ENCODE measurements at regions not wholly inside any gene's neighbourhood (a gene's known extent, or its start where the extent isn't known, plus 50 kb on each side); places are given as distances from the start of the nearest gene placed in this dataset.

DNA sequence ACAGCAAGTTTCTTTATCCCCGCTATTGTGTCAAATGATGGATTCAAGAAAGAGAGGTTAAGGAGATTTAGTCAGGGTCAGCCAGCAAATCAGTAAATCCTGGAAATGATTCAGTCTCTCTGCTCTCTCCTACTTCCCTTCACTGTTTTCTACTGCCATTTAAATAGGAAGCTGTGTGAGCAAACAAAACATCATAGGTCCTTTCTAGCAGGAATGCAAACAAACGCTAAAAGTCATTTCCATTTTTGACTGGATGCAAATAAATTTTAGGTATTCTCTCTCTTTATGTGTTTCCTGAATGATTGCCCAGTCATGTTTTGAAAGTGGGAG lies 299.4 kb upstream of the RORA start:
- H3K27me3 Mint-ChIP-seq, result no peaks in the 10 kb centered on the region
- no peak overlapping the region for H3K27ac Mint-ChIP-seq
- no peak overlapping the region for H3K4me3 Mint-ChIP-seq

DNA sequence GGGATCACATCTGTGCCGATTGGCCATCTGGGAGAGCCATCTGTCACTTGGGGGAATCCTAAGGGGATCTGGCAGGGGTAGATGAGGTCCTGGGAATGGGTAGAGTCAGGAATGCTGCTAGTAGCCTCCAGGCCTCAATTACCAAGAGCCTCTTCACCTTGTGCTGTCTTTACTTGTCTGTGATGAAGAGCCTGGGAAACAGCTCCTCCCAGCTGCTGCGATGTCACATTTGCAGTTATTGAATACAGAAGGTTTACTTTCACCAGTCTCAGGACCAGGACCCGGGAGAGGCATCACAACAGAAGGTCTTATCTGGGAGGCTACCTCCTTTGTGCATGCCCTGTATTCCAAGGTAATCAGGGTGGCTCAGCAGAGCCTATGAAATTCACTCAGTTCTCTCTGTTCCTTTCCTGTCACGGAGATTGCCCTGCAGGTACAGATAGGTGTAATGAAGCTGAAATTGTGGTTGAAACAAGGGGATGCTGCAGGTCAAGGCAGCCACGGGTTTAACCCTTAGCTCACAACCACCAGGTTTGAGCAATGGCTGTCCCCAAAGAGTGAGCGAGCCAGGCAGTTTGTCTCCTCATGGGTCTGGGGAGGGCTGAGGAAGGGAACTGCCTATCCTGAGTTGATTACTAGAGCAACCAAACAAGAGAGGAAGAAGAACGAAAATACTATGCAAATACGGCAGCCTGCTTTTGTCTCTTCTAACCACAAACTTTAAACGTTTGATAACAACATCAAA lies 298.9 kb upstream of the RORA start:
- Mint-ChIP-seq H3K27ac (no peak overlapping the region), H3K36me3 (ENCODE audit: low read depth) (no peaks in the 10 kb centered on the region), H3K4me1 (ENCODE audit: low read depth) (no peaks in the 10 kb centered on the region), H3K4me3 (no peak overlapping the region), H3K27me3 (peaks cover 4% of the 10 kb centered on the region), H3K9me3 (no peaks in the 10 kb centered on the region)

More for the DNA sequence above, 299.4 kb upstream of the RORA start:
- Mint-ChIP-seq H3K36me3 (ENCODE audit: low read depth) (no peaks in the 10 kb centered on the region), H3K4me1 (ENCODE audit: low read depth) (no peaks in the 10 kb centered on the region), H3K9me3 (no peaks in the 10 kb centered on the region)

DNA sequence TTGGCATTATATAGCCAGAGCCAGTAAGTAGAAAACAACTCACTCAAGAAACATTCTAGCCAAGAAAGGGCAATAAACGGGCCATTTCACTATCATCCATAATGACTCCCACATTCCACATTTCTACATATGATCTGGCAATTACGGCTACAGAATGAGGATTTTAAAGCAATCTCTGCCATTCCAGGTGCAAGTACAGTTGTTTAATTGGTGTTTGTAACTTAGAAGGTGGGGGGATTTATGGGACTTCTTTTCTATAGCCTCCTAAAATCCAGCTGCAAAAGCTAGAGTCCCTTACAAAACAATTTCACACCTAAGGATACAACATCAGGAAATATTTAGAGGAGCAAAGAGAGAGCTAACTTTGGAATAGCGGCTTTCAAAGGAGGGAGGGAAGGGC lies 295.4 kb upstream of the RORA start:
- Mint-ChIP-seq H3K4me3 (no peak overlapping the region), H3K36me3 (ENCODE audit: low read depth) (no peaks in the 10 kb centered on the region), H3K27me3 (peaks cover 7% of the 10 kb centered on the region), H3K4me1 (ENCODE audit: low read depth) (no peaks in the 10 kb centered on the region), H3K9me3 (no peaks in the 10 kb centered on the region), H3K27ac (no peak overlapping the region)

DNA sequence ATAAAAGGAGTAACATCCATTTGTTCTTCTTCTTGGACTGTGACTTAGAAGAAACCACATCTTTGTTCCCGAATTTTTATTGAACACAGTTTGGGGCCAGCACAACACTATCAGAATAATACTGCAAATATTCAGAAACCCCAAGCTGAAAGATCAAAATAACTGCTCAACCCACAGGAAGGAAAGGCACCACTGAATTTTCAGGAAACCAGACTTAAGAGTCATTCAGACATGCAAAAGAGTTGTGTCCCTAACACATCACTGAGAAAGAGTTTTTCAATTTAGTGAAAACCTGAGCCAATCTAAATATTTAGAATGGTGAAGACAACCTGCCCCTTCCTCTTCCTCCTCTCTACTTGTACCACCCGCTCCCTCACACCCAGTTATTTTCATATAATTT lies 295.0 kb upstream of the RORA start:
- H3K36me3 Mint-ChIP-seq (ENCODE audit: low read depth), result no peaks in the 10 kb centered on the region
- peaks cover 7% of the 10 kb centered on the region for H3K27me3 Mint-ChIP-seq
- no peaks in the 10 kb centered on the region for H3K9me3 Mint-ChIP-seq
- no peak overlapping the region for H3K4me3 Mint-ChIP-seq
- H3K4me1 Mint-ChIP-seq (ENCODE audit: low read depth), result no peaks in the 10 kb centered on the region
- H3K27ac Mint-ChIP-seq, result no peak overlapping the region

DNA sequence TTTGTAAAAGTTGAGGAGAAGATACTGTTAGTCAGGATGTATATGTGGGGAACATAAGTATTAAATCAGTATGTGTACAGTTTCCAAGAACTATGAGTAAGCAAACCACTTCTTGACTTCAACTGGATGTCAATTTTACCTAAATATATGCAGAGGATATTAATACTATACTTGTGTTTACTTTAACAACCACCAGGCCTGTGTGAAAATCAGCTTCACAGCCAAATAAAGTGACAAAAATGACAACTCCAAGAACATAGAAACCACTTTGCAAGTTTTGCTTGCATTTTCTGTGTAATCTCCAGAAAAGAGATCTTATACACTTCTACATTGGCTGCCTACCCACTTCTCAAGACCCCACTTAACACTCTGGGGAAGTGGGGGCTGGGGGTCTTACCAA lies 293.3 kb upstream of the RORA start:
- no peaks in the 10 kb centered on the region for H3K9me3 Mint-ChIP-seq

DNA sequence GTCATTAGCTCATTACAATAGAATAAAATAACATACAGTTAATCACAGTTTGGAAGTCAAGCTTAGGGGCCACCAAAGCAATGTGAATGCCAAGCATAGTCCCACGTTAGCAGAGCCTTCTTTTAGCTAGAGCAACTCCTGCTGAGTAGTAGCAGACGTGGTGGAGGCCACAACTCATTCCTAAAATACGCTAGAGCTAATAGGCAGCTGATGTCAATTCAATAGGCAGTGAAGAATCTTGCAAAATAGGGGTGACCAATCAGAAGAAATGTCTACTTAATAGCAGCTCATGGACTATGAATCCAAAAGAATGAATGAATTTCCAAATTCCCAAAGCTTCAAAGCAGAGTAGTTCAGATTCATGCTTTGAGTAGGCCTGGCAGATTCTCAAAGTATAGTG lies 292.9 kb upstream of the RORA start:
- H3K9me3 Mint-ChIP-seq, result no peaks in the 10 kb centered on the region
- H3K4me1 Mint-ChIP-seq (ENCODE audit: low read depth), result no peaks in the 10 kb centered on the region
- H3K27ac Mint-ChIP-seq, result no peak overlapping the region
- H3K27me3 Mint-ChIP-seq, result peaks cover 10% of the 10 kb centered on the region
- no peak overlapping the region for H3K4me3 Mint-ChIP-seq
- H3K36me3 Mint-ChIP-seq (ENCODE audit: low read depth), result no peaks in the 10 kb centered on the region

More for the DNA sequence above, 293.3 kb upstream of the RORA start:
- no peaks in the 10 kb centered on the region for H3K4me1 Mint-ChIP-seq (ENCODE audit: low read depth)
- H3K36me3 Mint-ChIP-seq (ENCODE audit: low read depth), result no peaks in the 10 kb centered on the region
- no peak overlapping the region for H3K27ac Mint-ChIP-seq
- H3K4me3 Mint-ChIP-seq, result no peak overlapping the region
- H3K27me3 Mint-ChIP-seq, result peaks cover 7% of the 10 kb centered on the region

DNA sequence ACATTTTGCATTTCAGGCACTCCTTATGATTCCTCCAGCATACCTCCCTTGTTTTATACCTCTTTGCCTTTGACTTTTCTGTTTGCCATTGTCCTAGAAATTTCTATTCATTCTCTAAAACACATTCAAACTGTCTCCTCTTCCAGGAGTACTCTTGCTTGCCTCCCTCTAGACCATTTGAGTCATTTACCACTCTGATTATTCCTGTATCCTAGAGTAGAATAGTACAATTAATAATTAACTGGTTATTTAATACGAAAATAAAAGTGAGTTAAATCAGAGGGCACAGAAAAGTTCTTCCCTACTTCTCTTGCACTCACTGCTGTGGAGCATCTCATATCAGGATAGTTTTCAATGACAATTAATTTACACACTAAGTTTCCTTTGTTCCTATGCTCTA lies 290.2 kb upstream of the RORA start:
- H3K4me3 Mint-ChIP-seq, result no peak overlapping the region
- no peaks in the 10 kb centered on the region for H3K9me3 Mint-ChIP-seq
- no peak overlapping the region for H3K27ac Mint-ChIP-seq
- H3K4me1 Mint-ChIP-seq (ENCODE audit: low read depth), result no peaks in the 10 kb centered on the region
- no peaks in the 10 kb centered on the region for H3K36me3 Mint-ChIP-seq (ENCODE audit: low read depth)
- peaks cover 15% of the 10 kb centered on the region for H3K27me3 Mint-ChIP-seq

DNA sequence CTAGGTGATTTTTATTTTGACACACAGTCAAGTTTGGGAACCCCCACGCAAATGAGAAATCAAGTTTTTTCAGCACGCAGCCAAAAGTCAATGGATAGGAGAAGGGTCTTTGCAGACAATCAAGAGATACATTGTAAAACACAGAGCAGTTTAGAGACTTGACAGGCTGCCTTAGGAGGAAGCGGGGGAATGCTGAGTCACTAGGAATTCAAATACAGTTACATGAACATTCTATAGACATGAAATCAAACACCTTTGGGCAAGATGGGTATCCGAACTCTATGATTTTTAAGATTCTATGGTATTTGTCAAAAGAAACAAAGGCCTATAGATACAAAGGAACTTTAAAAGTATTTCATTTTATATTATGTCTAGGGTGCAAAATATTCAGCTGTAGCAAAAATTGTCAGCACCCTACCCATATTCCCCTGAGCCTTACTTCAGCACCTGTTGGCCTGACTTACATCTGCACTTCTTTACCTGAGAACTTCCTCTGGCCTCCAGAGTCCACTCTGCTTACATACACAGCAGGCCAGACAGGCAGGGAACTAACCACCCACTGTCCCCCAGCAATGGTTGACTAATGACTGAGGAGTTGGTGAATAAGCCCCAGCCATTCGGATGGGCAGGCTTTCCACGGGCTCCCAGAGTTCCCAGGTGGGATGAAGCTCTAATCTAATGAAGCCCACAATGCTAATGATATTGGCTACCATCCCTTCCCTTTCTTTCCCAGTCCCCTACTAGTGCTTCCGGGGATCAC lies 289.3 kb upstream of the RORA start:
- Mint-ChIP-seq H3K4me1 (ENCODE audit: low read depth) (no peaks in the 10 kb centered on the region), H3K27me3 (peaks cover 13% of the 10 kb centered on the region), H3K36me3 (ENCODE audit: low read depth) (no peaks in the 10 kb centered on the region), H3K27ac (no peak overlapping the region), H3K9me3 (no peaks in the 10 kb centered on the region), H3K4me3 (no peak overlapping the region)

DNA sequence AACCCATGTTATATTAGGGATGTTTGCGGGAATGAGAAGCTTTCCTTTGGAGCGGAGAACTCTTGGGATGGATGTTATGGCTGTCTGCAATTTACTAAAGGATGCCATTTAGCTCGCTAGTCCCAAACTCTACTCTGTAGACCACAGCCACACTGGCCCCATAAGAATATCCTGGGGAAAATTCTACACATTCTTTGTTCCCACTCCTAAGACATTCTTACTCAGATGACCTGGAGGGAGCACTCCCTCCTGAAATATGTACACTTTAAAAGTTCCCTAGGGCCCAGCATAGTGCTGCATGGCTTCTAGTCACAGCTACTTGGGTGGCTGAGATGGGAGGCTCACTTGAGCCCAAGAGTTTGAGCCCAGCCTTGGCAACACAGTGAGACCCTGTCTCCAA lies 288.7 kb upstream of the RORA start:
- no peaks in the 10 kb centered on the region for H3K36me3 Mint-ChIP-seq (ENCODE audit: low read depth)
- H3K27me3 Mint-ChIP-seq, result peaks cover 11% of the 10 kb centered on the region
- H3K4me3 Mint-ChIP-seq, result no peak overlapping the region
- no peaks in the 10 kb centered on the region for H3K4me1 Mint-ChIP-seq (ENCODE audit: low read depth)
- H3K27ac Mint-ChIP-seq, result no peak overlapping the region
- no peaks in the 10 kb centered on the region for H3K9me3 Mint-ChIP-seq

DNA sequence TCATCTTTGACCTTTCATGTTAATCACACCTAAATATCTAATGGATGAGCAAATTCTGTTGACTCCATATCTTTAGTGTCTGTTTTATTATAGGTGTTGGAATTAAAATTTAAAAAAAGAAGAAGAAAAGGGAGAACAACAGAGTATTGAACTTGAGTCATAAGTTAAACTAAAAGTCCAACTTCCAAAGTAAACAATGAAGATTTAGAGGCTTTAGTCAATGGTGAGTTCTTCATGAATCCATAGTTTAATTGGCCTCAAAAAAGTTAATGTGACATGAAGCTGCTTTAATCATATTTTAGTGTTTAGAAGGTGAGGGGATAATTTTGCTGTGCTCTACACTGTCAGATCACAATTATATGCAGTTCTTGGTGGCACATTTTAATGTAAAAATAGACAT lies 288.2 kb upstream of the RORA start:
- no peak overlapping the region for H3K27ac Mint-ChIP-seq
- no peak overlapping the region for H3K4me3 Mint-ChIP-seq
- no peaks in the 10 kb centered on the region for H3K9me3 Mint-ChIP-seq
- no peaks in the 10 kb centered on the region for H3K4me1 Mint-ChIP-seq (ENCODE audit: low read depth)
- H3K27me3 Mint-ChIP-seq, result peaks cover 11% of the 10 kb centered on the region
- no peaks in the 10 kb centered on the region for H3K36me3 Mint-ChIP-seq (ENCODE audit: low read depth)

DNA sequence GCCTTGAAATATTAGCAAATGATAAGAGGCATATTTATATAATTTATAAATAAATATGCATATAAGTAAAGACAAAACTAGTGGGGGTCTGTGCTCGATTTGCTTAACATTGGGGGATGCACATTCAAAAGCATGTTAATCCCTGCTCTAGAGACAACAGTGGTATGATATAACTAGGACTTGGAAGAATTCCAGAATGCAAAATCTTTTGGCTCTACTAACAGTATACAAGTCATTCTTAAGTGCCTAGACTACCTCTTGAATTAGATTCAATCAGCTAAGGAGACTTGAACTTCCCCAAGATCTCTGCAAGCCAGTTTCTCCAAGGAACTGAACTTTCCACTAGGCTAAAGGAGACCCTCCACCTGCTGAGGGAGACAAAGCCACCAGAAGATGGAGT lies 282.7 kb upstream of the RORA start:
- no peaks in the 10 kb centered on the region for H3K9me3 Mint-ChIP-seq
- H3K4me3 Mint-ChIP-seq, result no peak overlapping the region
- H3K27ac Mint-ChIP-seq, result no peak overlapping the region
- no peaks in the 10 kb centered on the region for H3K36me3 Mint-ChIP-seq (ENCODE audit: low read depth)
- peaks cover 9% of the 10 kb centered on the region for H3K27me3 Mint-ChIP-seq
- no peaks in the 10 kb centered on the region for H3K4me1 Mint-ChIP-seq (ENCODE audit: low read depth)

DNA sequence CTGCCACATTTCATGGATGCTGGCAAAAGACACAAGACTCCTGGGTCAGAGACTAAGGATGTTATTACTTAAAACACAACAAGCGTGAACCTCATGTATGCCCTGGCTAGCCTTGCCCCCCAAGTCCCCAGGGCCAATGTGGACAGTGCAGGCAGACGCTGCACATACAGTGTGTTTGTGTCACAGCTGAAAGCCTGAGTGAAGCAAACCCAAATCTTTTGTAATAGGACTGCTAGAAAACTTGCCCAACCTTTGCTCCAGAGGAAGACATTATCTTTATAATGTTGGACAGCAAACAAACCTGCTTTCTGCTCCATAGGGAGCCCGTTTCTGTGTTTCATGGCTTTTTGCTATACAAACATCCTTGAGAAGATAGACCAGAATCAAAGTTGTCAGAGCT lies 282.0 kb upstream of the RORA start:
- H3K27me3 Mint-ChIP-seq, result peaks cover 9% of the 10 kb centered on the region
- no peaks in the 10 kb centered on the region for H3K4me1 Mint-ChIP-seq (ENCODE audit: low read depth)
- no peaks in the 10 kb centered on the region for H3K36me3 Mint-ChIP-seq (ENCODE audit: low read depth)
- H3K4me3 Mint-ChIP-seq, result no peak overlapping the region
- H3K9me3 Mint-ChIP-seq, result no peaks in the 10 kb centered on the region
- H3K27ac Mint-ChIP-seq, result no peak overlapping the region

DNA sequence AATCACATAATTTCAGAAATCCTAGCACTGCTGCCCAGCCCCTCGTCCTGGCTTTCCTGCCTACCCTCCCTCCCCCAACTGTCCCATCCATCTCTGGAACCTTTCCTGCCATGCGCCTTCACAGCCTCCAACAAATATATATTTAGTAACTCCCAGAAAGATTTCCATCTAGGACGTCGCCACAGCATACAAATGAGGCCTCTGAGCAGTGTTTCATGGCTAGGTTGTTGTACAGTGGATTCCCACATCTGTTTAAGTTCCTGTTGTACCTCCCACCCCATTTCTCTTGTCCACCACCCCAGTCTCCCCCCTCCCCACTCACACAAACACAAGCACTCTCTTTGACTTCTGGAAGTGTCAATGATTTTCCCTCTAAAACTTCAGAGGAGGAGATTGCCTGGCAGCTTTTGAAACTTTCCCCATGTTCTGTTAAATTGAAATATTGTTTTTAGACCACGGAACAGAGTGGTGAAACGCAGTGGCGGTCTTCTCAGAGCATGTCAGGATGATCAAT lies 280.3 kb upstream of the RORA start:
- Mint-ChIP-seq H3K36me3 (ENCODE audit: low read depth) (no peaks in the 10 kb centered on the region), H3K9me3 (no peaks in the 10 kb centered on the region), H3K27ac (no peak overlapping the region), H3K27me3 (peaks cover 6% of the 10 kb centered on the region), H3K4me3 (no peak overlapping the region), H3K4me1 (ENCODE audit: low read depth) (no peaks in the 10 kb centered on the region)

DNA sequence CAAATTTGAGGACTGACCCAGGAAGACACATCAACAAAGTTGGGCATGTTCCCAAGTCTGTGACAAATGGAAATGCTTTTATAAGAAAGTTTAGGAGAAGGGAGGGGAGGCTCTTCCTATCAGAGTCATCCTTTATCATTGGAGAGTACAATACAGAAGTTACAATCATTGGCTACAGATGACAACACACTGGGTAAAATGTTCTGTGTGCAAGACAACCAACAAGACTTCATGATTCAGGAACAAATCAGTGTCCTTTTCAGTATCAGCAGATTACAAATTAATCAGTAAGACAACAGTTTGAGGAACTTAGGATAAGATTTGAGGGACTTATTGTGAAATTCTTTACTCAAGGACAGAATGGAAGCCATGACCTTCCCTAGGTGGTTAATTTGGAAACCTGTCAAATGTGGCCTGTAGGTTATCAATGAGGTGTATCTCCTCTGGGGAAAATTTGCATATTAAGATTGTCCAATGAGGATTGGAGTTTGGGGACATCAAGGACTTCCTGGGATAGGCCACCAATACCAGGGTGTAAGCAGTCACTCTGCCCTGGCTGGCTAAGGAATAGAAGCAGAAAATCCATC lies 274.4 kb upstream of the RORA start:
- Mint-ChIP-seq H3K4me3 (no peak overlapping the region), H3K27me3 (peaks cover 20% of the 10 kb centered on the region), H3K27ac (no peak overlapping the region), H3K9me3 (no peaks in the 10 kb centered on the region), H3K36me3 (ENCODE audit: low read depth) (no peaks in the 10 kb centered on the region), H3K4me1 (ENCODE audit: low read depth) (no peaks in the 10 kb centered on the region)

DNA sequence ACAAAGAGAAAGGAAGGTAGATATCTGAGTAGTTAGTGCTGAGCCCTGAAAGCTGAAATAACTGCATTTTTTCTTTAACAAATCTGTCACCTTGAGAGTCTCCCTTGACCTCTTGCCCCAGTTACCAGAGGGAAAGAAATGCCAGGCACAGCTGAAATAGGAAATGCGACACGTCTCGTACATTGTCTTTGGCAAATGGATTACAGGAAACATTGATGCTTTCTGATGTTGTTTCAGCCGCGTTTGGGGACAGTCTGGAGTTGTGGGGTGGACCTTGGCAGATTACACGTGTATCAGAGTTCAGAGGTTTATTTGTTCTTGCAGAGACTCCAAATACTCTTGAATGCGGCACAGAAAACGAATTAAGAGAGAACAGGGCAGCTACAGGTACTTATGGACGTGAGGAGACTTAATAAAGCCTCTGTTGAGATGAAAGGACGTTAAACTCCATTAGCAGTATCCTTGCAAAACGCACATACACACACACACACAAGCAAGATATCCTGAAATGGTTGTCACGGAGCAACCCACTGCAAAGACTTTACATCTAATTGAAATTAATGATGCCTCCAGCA lies 272.8 kb upstream of the RORA start:
- peaks cover 28% of the 10 kb centered on the region for H3K27me3 Mint-ChIP-seq
- H3K36me3 Mint-ChIP-seq (ENCODE audit: low read depth), result no peaks in the 10 kb centered on the region
- no peak overlapping the region for H3K27ac Mint-ChIP-seq
- no peaks in the 10 kb centered on the region for H3K4me1 Mint-ChIP-seq (ENCODE audit: low read depth)
- H3K4me3 Mint-ChIP-seq, result no peak overlapping the region
- H3K9me3 Mint-ChIP-seq, result no peaks in the 10 kb centered on the region
